ENCODE measurements at regions not wholly inside any gene's neighbourhood (a gene's known extent, or its start where the extent isn't known, plus 50 kb on each side); places are given as distances from the start of the nearest gene placed in this dataset.

GRCh38 chr6:6724539-6725467, 136.3 kb downstream of the LY86 start:
- in situ Hi-C loops (cut with MboI; ENCODE audit: low sequenced_read_pairs, unreplicated experiment) = no loop called here
- DNase-seq (ENCODE audit: low spot score) = peak; percentile 84
- peak; percentile 56 for TF ChIP-seq CTCF (IDR thresholded peaks at IDR 0.05; ENCODE audit: borderline replicate concordance, control extremely low read depth, extremely low read depth, insufficient read depth, missing control alignments)

GRCh38 chr6:6725468-6726209, 137.1 kb downstream of the LY86 start:
- in situ Hi-C loops (cut with MboI; ENCODE audit: low sequenced_read_pairs, unreplicated experiment) = no loop called here
- no peak for TF ChIP-seq CTCF (IDR thresholded peaks at IDR 0.05; ENCODE audit: borderline replicate concordance, control extremely low read depth, extremely low read depth, insufficient read depth, missing control alignments)
- DNase-seq (ENCODE audit: low spot score) = no peak

GRCh38 chr6:6728169-6728941, 139.8 kb downstream of the LY86 start:
- in situ Hi-C loops (cut with MboI; ENCODE audit: low sequenced_read_pairs, unreplicated experiment) = no loop called here
- DNase-seq (ENCODE audit: low spot score) = no peak
- TF ChIP-seq CTCF (IDR thresholded peaks at IDR 0.05; ENCODE audit: borderline replicate concordance, control extremely low read depth, extremely low read depth, insufficient read depth, missing control alignments) = no peak

GRCh38 chr6:6729971-6730370, 141.5 kb downstream of the LY86 start:
- no peak for TF ChIP-seq CTCF (IDR thresholded peaks at IDR 0.05; ENCODE audit: borderline replicate concordance, control extremely low read depth, extremely low read depth, insufficient read depth, missing control alignments)
- DNase-seq (ENCODE audit: low spot score) = no peak
- in situ Hi-C loops (cut with MboI; ENCODE audit: low sequenced_read_pairs, unreplicated experiment) = no loop called here

- in situ Hi-C loops (cut with MboI; ENCODE audit: low sequenced_read_pairs, unreplicated experiment) = no loop called here
- DNase-seq (ENCODE audit: low spot score) = no peak
- no peak for TF ChIP-seq CTCF (IDR thresholded peaks at IDR 0.05; ENCODE audit: borderline replicate concordance, control extremely low read depth, extremely low read depth, insufficient read depth, missing control alignments)
Observed at GRCh38 chr6:6730831-6731230, 142.3 kb downstream of the LY86 start.

Data from GM13976 (cell line).